A673 (cell line): ENCODE measurements at regions not wholly inside any gene's neighbourhood (a gene's known extent, or its start where the extent isn't known, plus 50 kb on each side); places are given as distances from the start of the nearest gene placed in this dataset.

Experiments
- BruUV-seq: library from RNA; stranded (reverse); fragments of 400-500 nt; replicated peaks from 2 replicates; lab custom pipeline; 2021; lab: Mats Ljungman, UMichigan
- CTCF ChIA-PET: fragments of 300-600 bp; sonication (Branson Sonifier 250); formaldehyde crosslinking; loops from one replicate; lab custom pipeline; 2022; ENCODE audit warnings: antibody characterized with exemption; lab: Charles Lee
- POLR2A ChIA-PET: fragments of 300-600 bp; sonication (Branson Sonifier 250); formaldehyde crosslinking; loops from one replicate; lab custom pipeline; 2022; ENCODE audit warnings: antibody characterized with exemption; ENCODE audit not compliant: low non-redundant PET; lab: Charles Lee
- DNase-seq: peaks from one replicate; pipeline ENCODE4 v3.0.0-alpha.2; 2015; ENCODE audit warnings: low spot score
- H3K27ac ChIP-seq: fragments of 200-600 bp; sonication (generic); 2 replicates; pipeline ENCODE4 v1.5.1; 2016; ENCODE audit warnings: mixed run types, low read depth, mild to moderate bottlenecking, mixed read lengths, antibody characterized with exemption, low read length; ENCODE audit not compliant: poor library complexity, severe bottlenecking
- H3K27me3 ChIP-seq: fragments of 200-600 bp; sonication (generic); replicated peaks from 2 replicates; pipeline ENCODE4 v1.6.1; 2017; ENCODE audit warnings: mixed run types, low read depth, mild to moderate bottlenecking, mixed read lengths, antibody characterized with exemption, low read length; ENCODE audit not compliant: insufficient read depth, poor library complexity
- H3K36me3 ChIP-seq: fragments of 200-600 bp; sonication (generic); 2 replicates; pipeline ENCODE4 v1.6.1; 2016; ENCODE audit warnings: mixed run types, mild to moderate bottlenecking, mixed read lengths, antibody characterized with exemption, low read length; ENCODE audit not compliant: insufficient read depth, poor library complexity, severe bottlenecking
- H3K4me1 ChIP-seq: fragments of 200-600 bp; sonication (generic); 2 replicates; pipeline ENCODE4 v1.6.1; 2017; ENCODE audit warnings: mixed run types, mild to moderate bottlenecking, mixed read lengths, antibody characterized with exemption, low read length; ENCODE audit not compliant: insufficient read depth, poor library complexity, severe bottlenecking
- H3K4me3 ChIP-seq: fragments of 200-600 bp; sonication (generic); 2 replicates; pipeline ENCODE4 v1.5.1; 2016; ENCODE audit warnings: low read depth, mixed run types, mild to moderate bottlenecking, mixed read lengths, low read length; ENCODE audit not compliant: poor library complexity, severe bottlenecking
- H3K9me3 ChIP-seq: fragments of 200-600 bp; sonication (generic); 2 replicates; pipeline ENCODE4 v1.6.1; 2016; ENCODE audit warnings: mixed run types, low read depth, mild to moderate bottlenecking, mixed read lengths, antibody characterized with exemption, low read length; ENCODE audit not compliant: poor library complexity, severe bottlenecking
- EZH2 ChIP-seq: fragments of 200-600 bp; sonication (generic); IDR thresholded peaks from 2 replicates; pipeline ENCODE4 v1.6.1; 2017; ENCODE audit warnings: borderline replicate concordance, low read depth, mild to moderate bottlenecking, mixed read lengths, antibody characterized with exemption, low read length; ENCODE audit not compliant: poor library complexity, severe bottlenecking
- intact Hi-C: fragments of 100-400 bp; cut with micrococcal nuclease; formaldehyde crosslinking; loops from one replicate; pipeline ENCODE4 v1.10.0; 2022; ENCODE audit not compliant: unreplicated experiment
- TF ChIP-seq, protein P1 (sequence below): fragments of 300-800, 200-600 bp; sonication (generic); conservative IDR thresholded peaks from 2 replicates; pipeline ENCODE4 v1.5.1; 2017; ENCODE audit warnings: low read depth, mild to moderate bottlenecking, antibody characterized with exemption, low read length, moderate library complexity, mixed read lengths

DNA sequence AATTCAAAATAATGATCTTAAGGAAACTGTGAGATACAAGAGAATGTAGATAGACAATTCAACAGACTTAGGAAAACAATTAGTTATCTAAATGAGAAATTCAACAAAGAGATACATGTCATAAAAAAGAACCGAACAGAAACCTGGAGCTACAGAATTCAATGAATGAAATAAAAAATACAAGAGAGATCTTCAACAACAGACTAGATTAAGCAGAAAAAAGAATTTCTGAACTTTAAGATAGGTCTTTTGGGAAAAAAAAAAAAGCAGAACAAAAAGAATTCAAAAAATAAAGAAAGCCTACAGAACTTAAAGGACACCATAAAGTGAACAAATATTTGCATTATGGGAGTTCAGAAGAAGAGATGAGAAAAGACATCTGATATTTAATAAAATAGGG, 129.1 kb upstream of the FOXK1 start:
- POLR2A ChIA-PET = no interaction called here
- BruUV-seq = no TSS peak
- intact Hi-C loops = no loop called here
- no peak for DNase-seq
- TF ChIP-seq, protein P1, sequence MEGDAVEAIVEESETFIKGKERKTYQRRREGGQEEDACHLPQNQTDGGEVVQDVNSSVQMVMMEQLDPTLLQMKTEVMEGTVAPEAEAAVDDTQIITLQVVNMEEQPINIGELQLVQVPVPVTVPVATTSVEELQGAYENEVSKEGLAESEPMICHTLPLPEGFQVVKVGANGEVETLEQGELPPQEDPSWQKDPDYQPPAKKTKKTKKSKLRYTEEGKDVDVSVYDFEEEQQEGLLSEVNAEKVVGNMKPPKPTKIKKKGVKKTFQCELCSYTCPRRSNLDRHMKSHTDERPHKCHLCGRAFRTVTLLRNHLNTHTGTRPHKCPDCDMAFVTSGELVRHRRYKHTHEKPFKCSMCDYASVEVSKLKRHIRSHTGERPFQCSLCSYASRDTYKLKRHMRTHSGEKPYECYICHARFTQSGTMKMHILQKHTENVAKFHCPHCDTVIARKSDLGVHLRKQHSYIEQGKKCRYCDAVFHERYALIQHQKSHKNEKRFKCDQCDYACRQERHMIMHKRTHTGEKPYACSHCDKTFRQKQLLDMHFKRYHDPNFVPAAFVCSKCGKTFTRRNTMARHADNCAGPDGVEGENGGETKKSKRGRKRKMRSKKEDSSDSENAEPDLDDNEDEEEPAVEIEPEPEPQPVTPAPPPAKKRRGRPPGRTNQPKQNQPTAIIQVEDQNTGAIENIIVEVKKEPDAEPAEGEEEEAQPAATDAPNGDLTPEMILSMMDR = no peak
- TF ChIP-seq EZH2 = no peak
- CTCF ChIA-PET = no interaction called here
- peaks cover 2% of the 10 kb centered on the region for H3K27me3 ChIP-seq
- peaks cover 15% of the 10 kb centered on the region for H3K9me3 ChIP-seq
- H3K4me3 ChIP-seq = no peak overlapping the region
- H3K27ac ChIP-seq = no peak overlapping the region
- H3K4me1 ChIP-seq = no peaks in the 10 kb centered on the region
- no peaks in the 10 kb centered on the region for H3K36me3 ChIP-seq

DNA sequence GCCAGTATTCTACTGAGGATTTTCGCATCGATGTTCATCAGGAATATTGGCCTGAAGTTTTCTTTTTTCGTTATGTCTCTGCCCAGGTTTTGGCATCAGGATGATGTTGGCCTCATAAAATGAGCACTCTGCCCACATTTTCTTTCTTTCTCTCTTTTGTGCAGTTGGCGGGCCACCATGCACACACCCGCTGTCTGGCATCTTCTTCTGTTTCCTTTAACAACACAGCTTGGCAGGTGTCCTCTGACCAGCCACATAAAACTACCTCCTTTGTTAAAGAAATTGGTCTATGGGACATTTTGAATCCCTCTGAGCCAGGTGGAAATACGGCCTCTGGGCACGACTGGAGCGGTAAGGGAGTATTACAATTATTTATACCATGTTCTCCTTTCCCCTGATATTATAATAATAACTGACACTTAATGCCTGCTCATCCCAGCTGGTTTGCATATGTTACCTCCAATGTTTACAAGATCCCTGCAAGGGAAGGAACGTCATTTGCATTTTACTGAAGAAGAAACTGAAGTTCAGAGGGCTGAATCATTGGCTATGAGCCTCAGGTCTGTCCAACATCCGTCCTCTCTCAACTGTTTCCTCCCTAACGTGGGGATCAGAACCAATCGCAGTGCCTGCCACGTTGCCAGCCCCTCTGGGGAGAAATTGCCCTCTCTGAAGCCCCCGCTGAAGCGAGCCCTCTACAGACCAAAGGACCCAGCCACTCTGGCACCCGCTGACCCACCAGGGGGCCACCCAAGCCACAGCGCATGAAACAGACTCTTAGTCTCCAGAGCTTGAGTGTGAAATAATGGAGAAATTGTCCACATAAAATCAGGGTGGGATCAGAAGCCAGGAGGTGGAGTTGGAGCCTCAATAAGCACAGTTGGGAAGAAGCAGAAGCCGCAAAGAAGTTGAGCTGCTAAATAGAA, 125.0 kb upstream of the FOXK1 start:
- intact Hi-C loops = no loop called here
- no peak overlapping the region for H3K27ac ChIP-seq
- H3K27me3 ChIP-seq = peaks cover 17% of the 10 kb centered on the region
- BruUV-seq = no TSS peak
- ChIA-PET CTCF (no interaction called here), POLR2A (no interaction called here)
- no peaks in the 10 kb centered on the region for H3K36me3 ChIP-seq
- no peaks in the 10 kb centered on the region for H3K4me1 ChIP-seq
- H3K4me3 ChIP-seq = no peak overlapping the region
- H3K9me3 ChIP-seq = peaks cover 15% of the 10 kb centered on the region
- DNase-seq = no peak
- TF ChIP-seq, protein P1 = no peak
- no peak for TF ChIP-seq EZH2

DNA sequence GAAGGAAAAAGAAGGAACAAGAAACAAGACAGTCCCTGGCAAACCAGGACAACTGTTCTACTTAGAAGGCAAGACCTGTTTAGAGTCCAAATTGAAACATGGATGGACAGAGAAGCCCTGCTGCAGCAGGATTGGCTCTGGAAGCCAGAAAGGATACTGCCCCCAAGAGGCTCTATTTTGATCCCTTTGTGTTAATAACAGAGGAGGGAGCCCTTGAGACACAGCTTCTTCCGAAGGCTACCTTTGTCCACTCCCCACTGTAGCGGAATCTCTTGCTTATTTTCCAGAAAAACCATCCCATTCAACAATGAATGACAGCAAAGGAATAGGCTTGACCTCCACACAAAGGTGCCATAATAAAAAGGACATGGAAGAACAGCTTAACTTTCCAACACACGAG, 120.3 kb upstream of the FOXK1 start:
- Histone ChIP-seq H3K36me3 (no peaks in the 10 kb centered on the region), H3K27ac (no peak overlapping the region), H3K4me3 (no peak overlapping the region), H3K27me3 (peaks cover 19% of the 10 kb centered on the region), H3K9me3 (no peaks in the 10 kb centered on the region), H3K4me1 (no peaks in the 10 kb centered on the region)
- ChIA-PET POLR2A (interaction anchor here (0.7 kb wide), 1 partner anchor 185 kb away, joined by 11 read pairs; no protein-coding TSS in a partner anchor), CTCF (no interaction called here)
- TF ChIP-seq EZH2 = no peak
- TF ChIP-seq, protein P1 = 0 out of 2 replicates have a peak, but pooled peaks have one; percentile 15
- intact Hi-C loops = no loop called here
- BruUV-seq = no TSS peak
- DNase-seq = no peak
